HEK293 (cell line): ENCODE measurements at regions not wholly inside any gene's neighbourhood (a gene's known extent, or its start where the extent isn't known, plus 50 kb on each side); places are given as distances from the start of the nearest gene placed in this dataset.

Source experiments
- CTCF ChIA-PET: fragments of 350-600 bp; formaldehyde crosslinking; extraction: SDS; loops from one replicate; lab custom pipeline; 2021; ENCODE audit warnings: antibody characterized with exemption; lab: Yijun Ruan, JAX
- POLR2A ChIA-PET: fragments of 300-600 bp; formaldehyde crosslinking; extraction: SDS; loops from one replicate; lab custom pipeline; 2020; ENCODE audit warnings: antibody characterized with exemption, inconsistent platforms; lab: Yijun Ruan, JAX
- H3K27ac ChIP-seq: fragments of 200-500 bp; sonication (Bioruptor generic); 2 replicates; pipeline ENCODE4 v1.5.1; 2014; ENCODE audit warnings: low read depth, low read length, control low read depth, inconsistent platforms; ENCODE audit errors: extremely low read depth
- H3K36me3 ChIP-seq, 2 experiments: fragments of 200-500 bp in 1 of 2; sonication (Bioruptor generic) in 1 of 2; 1 replicate in 1 of 2; 2 replicates in 1 of 2; pipeline ENCODE4 v1.5.1; 2014 to 2017; ENCODE audit warnings: inconsistent platforms in 2 of 2, low read length in 2 of 2; ENCODE audit not compliant: control insufficient read depth in 2 of 2, insufficient read depth in 1 of 2
- H3K4me1 ChIP-seq: fragments of 200-500 bp; sonication (Bioruptor generic); 2 replicates; pipeline ENCODE4 v1.5.1; 2014; ENCODE audit warnings: mild to moderate bottlenecking, low read length, inconsistent platforms; ENCODE audit not compliant: control insufficient read depth, insufficient read depth
- H3K4me3 ChIP-seq: 2 replicates; pipeline ENCODE4 v1.5.1; 2011; ENCODE audit warnings: low read depth, mild to moderate bottlenecking, control low read depth, low read length, moderate library complexity
- H3K9me3 ChIP-seq: fragments of 200-500 bp; sonication (Bioruptor generic); 2 replicates; pipeline ENCODE4 v1.5.1; 2014; ENCODE audit warnings: low read depth, low read length, inconsistent platforms; ENCODE audit not compliant: control insufficient read depth, insufficient read depth
- BCL11A ChIP-seq: fragments of 450-650 bp; formaldehyde crosslinking; IDR thresholded peaks from 2 replicates; pipeline ENCODE4 v1.5.1; 2016; ENCODE audit warnings: low read depth, missing biosample characterization, missing genetic modification characterization
- EGR2 ChIP-seq: fragments of 450-650 bp; formaldehyde crosslinking; IDR thresholded peaks from 2 replicates; pipeline ENCODE4 v1.5.1; 2016; ENCODE audit warnings: low read depth, missing biosample characterization, missing genetic modification characterization
- GLIS2 ChIP-seq: fragments of 450-650 bp; formaldehyde crosslinking; IDR thresholded peaks from 2 replicates; pipeline ENCODE4 v1.5.1; 2016; ENCODE audit warnings: missing biosample characterization, missing genetic modification characterization
- HOXC10 ChIP-seq: sonication (generic); formaldehyde crosslinking; IDR thresholded peaks from 2 replicates; pipeline ENCODE4 v1.8.1; 2023; ENCODE audit warnings: mild to moderate bottlenecking, missing genetic modification reagents
- IKZF3 ChIP-seq: fragments of 450-650 bp; IDR thresholded peaks from 2 replicates; pipeline ENCODE4 v1.5.0; 2018; ENCODE audit warnings: missing biosample characterization, mild to moderate bottlenecking, missing genetic modification characterization, moderate library complexity
- KLF8 ChIP-seq: fragments of 450-650 bp; formaldehyde crosslinking; IDR thresholded peaks from 2 replicates; pipeline ENCODE4 v1.5.1; 2016; ENCODE audit warnings: missing biosample characterization, missing genetic modification characterization
- OVOL3 ChIP-seq: fragments of 450-650 bp; formaldehyde crosslinking; IDR thresholded peaks from 2 replicates; pipeline ENCODE4 v1.5.1; 2016; ENCODE audit warnings: missing biosample characterization, missing genetic modification characterization
- TRIM28 ChIP-seq: IDR thresholded peaks from 2 replicates; pipeline ENCODE4 v1.6.1; 2011; ENCODE audit warnings: low read length, control low read depth, borderline replicate concordance
- YY2 ChIP-seq: fragments of 450-650 bp; formaldehyde crosslinking; IDR thresholded peaks from 2 replicates; pipeline ENCODE4 v1.5.1; 2016; ENCODE audit warnings: missing biosample characterization, missing genetic modification characterization
- ZBTB17 ChIP-seq: fragments of 450-650 bp; formaldehyde crosslinking; IDR thresholded peaks from 2 replicates; pipeline ENCODE4 v1.5.1; 2016; ENCODE audit warnings: missing biosample characterization, missing genetic modification characterization
- ZBTB20 ChIP-seq: fragments of 450-650 bp; formaldehyde crosslinking; IDR thresholded peaks from 2 replicates; pipeline ENCODE4 v1.5.1; 2016; ENCODE audit warnings: missing biosample characterization, missing genetic modification characterization
- ZBTB7A ChIP-seq: fragments of 450-650 bp; formaldehyde crosslinking; IDR thresholded peaks from 2 replicates; pipeline ENCODE4 v1.5.1; 2016; ENCODE audit warnings: low read depth, missing biosample characterization, missing genetic modification characterization
- ZBTB8A ChIP-seq: fragments of 450-650 bp; formaldehyde crosslinking; IDR thresholded peaks from 2 replicates; pipeline ENCODE4 v1.5.1; 2016; ENCODE audit warnings: missing biosample characterization, missing genetic modification characterization
- ZEB2 ChIP-seq: fragments of 450-650 bp; formaldehyde crosslinking; IDR thresholded peaks from 2 replicates; pipeline ENCODE4 v1.5.1; 2016; ENCODE audit warnings: missing biosample characterization, missing genetic modification characterization
- ZFHX2 ChIP-seq: fragments of 450-650 bp; formaldehyde crosslinking; conservative IDR thresholded peaks from 2 replicates; pipeline ENCODE4 v1.5.1; 2016; ENCODE audit warnings: missing biosample characterization, missing genetic modification characterization
- ZFP37 ChIP-seq: fragments of 450-650 bp; formaldehyde crosslinking; IDR thresholded peaks from 2 replicates; pipeline ENCODE4 v1.5.1; 2016; ENCODE audit warnings: missing biosample characterization, missing genetic modification characterization
- ZIC2 ChIP-seq: fragments of 450-650 bp; formaldehyde crosslinking; IDR thresholded peaks from 2 replicates; pipeline ENCODE4 v1.5.1; 2016; ENCODE audit warnings: missing biosample characterization, missing genetic modification characterization
- ZNF114 ChIP-seq: fragments of 450-650 bp; formaldehyde crosslinking; IDR thresholded peaks from 2 replicates; pipeline ENCODE4 v1.5.0; 2017; ENCODE audit warnings: missing biosample characterization, missing genetic modification characterization
- ZNF132 ChIP-seq: fragments of 450-650 bp; formaldehyde crosslinking; IDR thresholded peaks from 2 replicates; pipeline ENCODE4 v1.5.1; 2017; ENCODE audit warnings: missing biosample characterization, missing genetic modification characterization, borderline replicate concordance
- ZNF16 ChIP-seq: fragments of 450-650 bp; formaldehyde crosslinking; IDR thresholded peaks from 2 replicates; pipeline ENCODE4 v1.5.1; 2016; ENCODE audit warnings: low read depth, missing biosample characterization, missing genetic modification characterization
- ZNF174 ChIP-seq: fragments of 450-650 bp; formaldehyde crosslinking; IDR thresholded peaks from 2 replicates; pipeline ENCODE4 v1.5.0; 2017; ENCODE audit warnings: missing biosample characterization, mild to moderate bottlenecking, missing genetic modification characterization
- ZNF221 ChIP-seq: fragments of 450-650 bp; formaldehyde crosslinking; IDR thresholded peaks from 2 replicates; pipeline ENCODE4 v1.5.1; 2017; ENCODE audit warnings: missing biosample characterization, missing genetic modification characterization, borderline replicate concordance
- ZNF248 ChIP-seq: fragments of 450-650 bp; formaldehyde crosslinking; IDR thresholded peaks from 2 replicates; pipeline ENCODE4 v1.5.1; 2017; ENCODE audit warnings: missing biosample characterization, missing genetic modification characterization
- ZNF335 ChIP-seq: fragments of 450-650 bp; formaldehyde crosslinking; conservative IDR thresholded peaks from 2 replicates; pipeline ENCODE4 v1.5.1; 2016; ENCODE audit warnings: missing biosample characterization, missing genetic modification characterization
- ZNF366 ChIP-seq: fragments of 450-650 bp; formaldehyde crosslinking; conservative IDR thresholded peaks from 2 replicates; pipeline ENCODE4 v1.5.1; 2016; ENCODE audit warnings: missing biosample characterization, missing genetic modification characterization
- ZNF433 ChIP-seq: fragments of 450-650 bp; formaldehyde crosslinking; IDR thresholded peaks from 2 replicates; pipeline ENCODE4 v1.5.1; 2016; ENCODE audit warnings: missing biosample characterization, missing genetic modification characterization, low read depth
- ZNF521 ChIP-seq: fragments of 450-650 bp; formaldehyde crosslinking; IDR thresholded peaks from 2 replicates; pipeline ENCODE4 v1.5.1; 2017; ENCODE audit warnings: missing biosample characterization, mild to moderate bottlenecking, missing genetic modification characterization
- ZNF544 ChIP-seq: fragments of 450-650 bp; formaldehyde crosslinking; IDR thresholded peaks from 2 replicates; pipeline ENCODE4 v1.5.0; 2017; ENCODE audit warnings: missing biosample characterization, missing genetic modification characterization
- ZNF560 ChIP-seq: fragments of 450-650 bp; formaldehyde crosslinking; IDR thresholded peaks from 2 replicates; pipeline ENCODE4 v1.5.1; 2017; ENCODE audit warnings: missing biosample characterization, missing genetic modification characterization, borderline replicate concordance
- ZNF621 ChIP-seq: fragments of 450-650 bp; formaldehyde crosslinking; IDR thresholded peaks from 2 replicates; pipeline ENCODE4 v1.5.1; 2017; ENCODE audit warnings: missing biosample characterization, missing genetic modification characterization
- ZNF624 ChIP-seq: fragments of 450-650 bp; formaldehyde crosslinking; IDR thresholded peaks from 2 replicates; pipeline ENCODE4 v1.5.1; 2017; ENCODE audit warnings: missing biosample characterization, missing genetic modification characterization
- ZNF629 ChIP-seq: fragments of 450-650 bp; formaldehyde crosslinking; IDR thresholded peaks from 2 replicates; pipeline ENCODE4 v1.5.1; 2017; ENCODE audit warnings: missing biosample characterization, missing genetic modification characterization
- ZNF777 ChIP-seq: fragments of 450-650 bp; formaldehyde crosslinking; IDR thresholded peaks from 2 replicates; pipeline ENCODE4 v1.5.1; 2017; ENCODE audit warnings: missing biosample characterization, missing genetic modification characterization, borderline replicate concordance
- ZNF843 ChIP-seq: fragments of 450-650 bp; formaldehyde crosslinking; IDR thresholded peaks from 2 replicates; pipeline ENCODE4 v1.5.1; 2016; ENCODE audit warnings: missing biosample characterization, missing genetic modification characterization
- ZSCAN30 ChIP-seq: fragments of 450-650 bp; IDR thresholded peaks from 2 replicates; pipeline ENCODE4 v1.5.1; 2018; ENCODE audit warnings: missing biosample characterization, mild to moderate bottlenecking, missing genetic modification characterization, moderate library complexity
- TF ChIP-seq, protein P1 (sequence below): IDR thresholded peaks from 2 replicates; pipeline ENCODE4 v1.6.1; 2011; ENCODE audit warnings: mild to moderate bottlenecking, low read depth, low read length, borderline replicate concordance
- TF ChIP-seq, protein P2 (sequence below): fragments of 450-650 bp; formaldehyde crosslinking; IDR thresholded peaks from 2 replicates; pipeline ENCODE4 v1.5.1; 2016; ENCODE audit warnings: missing biosample characterization, missing genetic modification characterization
- TF ChIP-seq, protein P3 (sequence below): fragments of 450-650 bp; formaldehyde crosslinking; IDR thresholded peaks from 2 replicates; pipeline ENCODE4 v1.5.1; 2016; ENCODE audit warnings: missing biosample characterization, missing genetic modification characterization, low read depth
- TF ChIP-seq, protein P4 (sequence below): fragments of 450-650 bp; formaldehyde crosslinking; IDR thresholded peaks from 2 replicates; pipeline ENCODE4; 2016; ENCODE audit warnings: missing biosample characterization, missing genetic modification characterization

DNA sequence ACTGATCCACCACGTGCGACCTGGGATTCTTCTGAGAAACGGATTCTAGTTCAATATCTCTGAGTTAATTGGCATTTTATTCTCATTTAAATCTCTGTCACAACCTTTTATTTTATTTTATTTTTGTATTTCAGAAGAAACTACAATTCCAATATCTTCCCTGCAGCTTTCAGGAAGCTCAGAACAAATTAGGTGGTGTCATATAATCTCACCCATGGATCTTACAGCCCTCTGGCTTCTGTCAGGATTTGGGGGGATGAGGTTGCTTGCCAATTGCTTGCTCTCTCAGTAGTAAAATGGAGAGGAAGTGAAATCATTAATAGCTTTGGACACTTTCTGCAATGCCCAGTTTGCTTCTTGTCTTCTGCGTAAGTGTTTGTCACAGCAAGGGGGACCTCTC, 205.4 kb downstream of the TLE3 start (continued):
- TF ChIP-seq, protein P1, sequence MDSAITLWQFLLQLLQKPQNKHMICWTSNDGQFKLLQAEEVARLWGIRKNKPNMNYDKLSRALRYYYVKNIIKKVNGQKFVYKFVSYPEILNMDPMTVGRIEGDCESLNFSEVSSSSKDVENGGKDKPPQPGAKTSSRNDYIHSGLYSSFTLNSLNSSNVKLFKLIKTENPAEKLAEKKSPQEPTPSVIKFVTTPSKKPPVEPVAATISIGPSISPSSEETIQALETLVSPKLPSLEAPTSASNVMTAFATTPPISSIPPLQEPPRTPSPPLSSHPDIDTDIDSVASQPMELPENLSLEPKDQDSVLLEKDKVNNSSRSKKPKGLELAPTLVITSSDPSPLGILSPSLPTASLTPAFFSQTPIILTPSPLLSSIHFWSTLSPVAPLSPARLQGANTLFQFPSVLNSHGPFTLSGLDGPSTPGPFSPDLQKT: no peak
- TF ChIP-seq ZBTB7A (tag by site-specific recombination) (no peak), ZFHX2 (no peak), ZNF624 (tag by site-specific recombination) (no peak), ZNF132 (tag by site-specific recombination) (no peak), ZNF366 (tag by site-specific recombination) (no peak)

DNA sequence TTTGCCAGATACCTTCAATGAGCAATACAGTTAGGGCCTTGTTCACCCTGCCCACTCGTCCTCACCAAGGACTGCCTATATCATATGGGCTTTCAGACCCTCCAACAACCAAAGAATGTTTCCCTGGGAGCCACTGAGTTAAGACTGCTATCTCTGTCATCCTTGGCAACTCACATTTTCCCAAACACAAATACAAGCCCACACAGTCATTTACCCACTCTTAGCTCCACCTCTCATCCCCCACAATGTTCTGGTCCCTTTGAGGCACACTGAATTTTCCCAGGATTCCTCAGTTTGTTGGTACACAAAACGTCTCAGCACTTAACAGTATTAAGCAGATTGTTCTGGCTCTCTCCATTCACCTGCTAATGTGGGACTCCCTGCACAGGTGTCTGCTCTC, 204.6 kb downstream of the TLE3 start:
- CTCF ChIA-PET: no interaction called here
- POLR2A ChIA-PET: no interaction called here

DNA sequence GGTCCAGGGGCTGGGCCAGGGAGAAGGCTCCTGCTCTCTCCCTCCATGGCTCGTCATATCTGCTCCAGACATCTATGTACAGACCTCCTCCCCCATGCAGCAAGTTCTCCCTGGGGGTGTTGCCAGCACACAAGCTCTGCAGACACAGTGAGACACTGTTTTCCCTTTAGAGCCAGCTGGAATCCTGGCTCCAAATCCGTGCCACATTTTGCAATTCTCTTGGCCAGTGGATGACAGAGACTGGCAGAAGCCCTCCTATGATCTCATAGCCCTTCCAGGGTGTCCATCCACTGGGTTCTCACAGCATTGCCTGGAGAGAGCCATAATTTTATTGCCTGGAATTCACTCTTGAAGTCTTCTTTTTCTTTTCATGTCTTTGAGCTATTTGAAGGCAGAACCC, 203.9 kb downstream of the TLE3 start:
- ChIA-PET CTCF (interaction anchor here (0.5 to 1.2 kb wide), 6 partner anchors 10 to 929 kb away, joined by 3 to 10 read pairs (median 4); no protein-coding TSS in a partner anchor), POLR2A (no interaction called here)
- Histone ChIP-seq H3K4me1 (peaks cover 16% of the 10 kb centered on the region; the same call in 1 of the 2 replicates), H3K36me3 (no peaks in the 10 kb centered on the region), H3K27ac (no peak overlapping the region), H3K9me3 (peaks cover 2% of the 10 kb centered on the region; the same call in 1 of the 2 replicates), H3K4me3 (no peak overlapping the region)
- TF ChIP-seq ZNF521 (tag by site-specific recombination) (no peak), ZSCAN30 (tag by site-specific recombination) (peak; percentile 44; the same call in 1 of the 2 replicates), IKZF3 (tag by site-specific recombination) (peak; percentile 62), ZNF629 (tag by site-specific recombination) (peak; percentile 89), ZNF621 (tag by site-specific recombination) (no peak), ZBTB8A (peak; percentile 45; the same call in 1 of the 2 replicates), GLIS2 (tag by site-specific recombination) (peak; percentile 53; the same call in 1 of the 2 replicates), ZBTB20 (no peak), ZNF544 (no peak), BCL11A (tag by site-specific recombination) (no peak), ZIC2 (tag by site-specific recombination) (peak; percentile 89), ZNF335 (tag by site-specific recombination) (peak; percentile 78), KLF8 (tag by site-specific recombination) (peak; percentile 40; the same call in 1 of the 2 replicates), ZNF221 (tag by site-specific recombination) (no peak), OVOL3 (tag by site-specific recombination) (no peak), ZEB2 (peak; percentile 71), ZNF248 (tag by site-specific recombination) (no peak)
- TF ChIP-seq, protein P2, sequence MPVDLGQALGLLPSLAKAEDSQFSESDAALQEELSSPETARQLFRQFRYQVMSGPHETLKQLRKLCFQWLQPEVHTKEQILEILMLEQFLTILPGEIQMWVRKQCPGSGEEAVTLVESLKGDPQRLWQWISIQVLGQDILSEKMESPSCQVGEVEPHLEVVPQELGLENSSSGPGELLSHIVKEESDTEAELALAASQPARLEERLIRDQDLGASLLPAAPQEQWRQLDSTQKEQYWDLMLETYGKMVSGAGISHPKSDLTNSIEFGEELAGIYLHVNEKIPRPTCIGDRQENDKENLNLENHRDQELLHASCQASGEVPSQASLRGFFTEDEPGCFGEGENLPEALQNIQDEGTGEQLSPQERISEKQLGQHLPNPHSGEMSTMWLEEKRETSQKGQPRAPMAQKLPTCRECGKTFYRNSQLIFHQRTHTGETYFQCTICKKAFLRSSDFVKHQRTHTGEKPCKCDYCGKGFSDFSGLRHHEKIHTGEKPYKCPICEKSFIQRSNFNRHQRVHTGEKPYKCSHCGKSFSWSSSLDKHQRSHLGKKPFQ: peak; percentile 30; the same call in 1 of the 2 replicates
- TF ChIP-seq, protein P3, sequence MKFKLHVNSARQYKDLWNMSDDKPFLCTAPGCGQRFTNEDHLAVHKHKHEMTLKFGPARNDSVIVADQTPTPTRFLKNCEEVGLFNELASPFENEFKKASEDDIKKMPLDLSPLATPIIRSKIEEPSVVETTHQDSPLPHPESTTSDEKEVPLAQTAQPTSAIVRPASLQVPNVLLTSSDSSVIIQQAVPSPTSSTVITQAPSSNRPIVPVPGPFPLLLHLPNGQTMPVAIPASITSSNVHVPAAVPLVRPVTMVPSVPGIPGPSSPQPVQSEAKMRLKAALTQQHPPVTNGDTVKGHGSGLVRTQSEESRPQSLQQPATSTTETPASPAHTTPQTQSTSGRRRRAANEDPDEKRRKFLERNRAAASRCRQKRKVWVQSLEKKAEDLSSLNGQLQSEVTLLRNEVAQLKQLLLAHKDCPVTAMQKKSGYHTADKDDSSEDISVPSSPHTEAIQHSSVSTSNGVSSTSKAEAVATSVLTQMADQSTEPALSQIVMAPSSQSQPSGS: peak; percentile 75; the same call in 1 of the 2 replicates

More for the DNA sequence above, 204.6 kb downstream of the TLE3 start:
- Histone ChIP-seq H3K9me3 (peaks cover 2% of the 10 kb centered on the region; the same call in 1 of the 2 replicates), H3K36me3 (no peaks in the 10 kb centered on the region), H3K27ac (no peak overlapping the region), H3K4me1 (peaks cover 14% of the 10 kb centered on the region; the same call in 1 of the 2 replicates), H3K4me3 (no peak overlapping the region)
- TF ChIP-seq ZFHX2 (peak; percentile 93), ZBTB17 (tag by site-specific recombination) (no peak), ZNF433 (tag by site-specific recombination) (no peak), ZNF560 (no peak), EGR2 (tag by site-specific recombination) (peak; percentile 94), TRIM28 (no peak), YY2 (tag by site-specific recombination) (no peak), ZNF843 (tag by site-specific recombination) (no peak), HOXC10 (no peak), ZNF777 (tag by site-specific recombination) (no peak), ZNF16 (tag by site-specific recombination) (no peak), ZNF544 (no peak), ZFP37 (no peak), ZNF114 (tag by site-specific recombination) (no peak), ZNF174 (no peak)
- TF ChIP-seq, protein P4, sequence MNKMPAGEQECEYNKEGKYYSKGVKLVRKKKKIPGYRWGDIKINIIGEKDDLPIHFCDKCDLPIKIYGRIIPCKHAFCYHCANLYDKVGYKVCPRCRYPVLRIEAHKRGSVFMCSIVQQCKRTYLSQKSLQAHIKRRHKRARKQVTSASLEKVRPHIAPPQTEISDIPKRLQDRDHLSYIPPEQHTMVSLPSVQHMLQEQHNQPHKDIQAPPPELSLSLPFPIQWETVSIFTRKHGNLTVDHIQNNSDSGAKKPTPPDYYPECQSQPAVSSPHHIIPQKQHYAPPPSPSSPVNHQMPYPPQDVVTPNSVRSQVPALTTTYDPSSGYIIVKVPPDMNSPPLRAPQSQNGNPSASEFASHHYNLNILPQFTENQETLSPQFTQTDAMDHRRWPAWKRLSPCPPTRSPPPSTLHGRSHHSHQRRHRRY (tag by site-specific recombination): no peak
